Neural cell (in vitro differentiated cells): ENCODE measurements at regions not wholly inside any gene's neighbourhood (a gene's known extent, or its start where the extent isn't known, plus 50 kb on each side); places are given as distances from the start of the nearest gene placed in this dataset.

Source experiments
- H2AFZ ChIP-seq: fragments of 200-600, 300-800 bp; sonication (generic), shearing (Covaris generic); 2 replicates; pipeline ENCODE4 v1.6.0; 2014; ENCODE audit warnings: low read depth, mild to moderate bottlenecking, antibody characterized with exemption, low read length, moderate library complexity
- H3F3A ChIP-seq: fragments of 200-600 bp; shearing (Covaris generic); 2 replicates; pipeline ENCODE4 v1.6.1; 2016; ENCODE audit warnings: mild to moderate bottlenecking, moderate library complexity, mixed read lengths, antibody characterized with exemption, low read length; ENCODE audit not compliant: insufficient read depth, poor library complexity, severe bottlenecking
- H3K27ac ChIP-seq: fragments of 200-600, 300-800 bp; sonication (generic), shearing (Covaris generic); 2 replicates; pipeline ENCODE4 v1.5.1; 2014; ENCODE audit warnings: mild to moderate bottlenecking, low read length, moderate library complexity
- H3K27me3 ChIP-seq: fragments of 300-800, 200-600 bp; sonication (generic), shearing (Covaris generic); 2 replicates; pipeline ENCODE4 v1.6.0; 2014; ENCODE audit warnings: mild to moderate bottlenecking, low read depth, low read length, moderate library complexity; ENCODE audit not compliant: insufficient read depth
- H3K36me3 ChIP-seq: fragments of 300-800, 200-600 bp; sonication (generic), shearing (Covaris generic); 2 replicates; pipeline ENCODE4 v1.5.1; 2014; ENCODE audit warnings: mild to moderate bottlenecking, antibody characterized with exemption, low read length, moderate library complexity; ENCODE audit not compliant: insufficient read depth
- H3K4me2 ChIP-seq: fragments of 300-800, 200-600 bp; sonication (generic), shearing (Covaris generic); 2 replicates; pipeline ENCODE4 v1.6.0; 2014; ENCODE audit warnings: mild to moderate bottlenecking, low read length
- H3K4me3 ChIP-seq: fragments of 300-800, 200-600 bp; sonication (generic), shearing (Covaris generic); 2 replicates; pipeline ENCODE4 v1.5.1; 2014; ENCODE audit warnings: mild to moderate bottlenecking, low read length, moderate library complexity
- H3K79me2 ChIP-seq: fragments of 200-600 bp; shearing (Covaris generic); replicated peaks from 2 replicates; pipeline ENCODE4 v1.6.0; 2014; ENCODE audit warnings: mild to moderate bottlenecking, low read length, moderate library complexity; ENCODE audit not compliant: insufficient read depth
- H3K9ac ChIP-seq: fragments of 300-800, 200-600 bp; sonication (generic), shearing (Covaris generic); 2 replicates; pipeline ENCODE4 v1.6.1; 2016; ENCODE audit warnings: mild to moderate bottlenecking, low read length, mixed read lengths
- H3K9me2 ChIP-seq: fragments of 200-600 bp; shearing (Covaris generic); 2 replicates; pipeline ENCODE4 v1.6.1; 2016; ENCODE audit warnings: mild to moderate bottlenecking, low read length, mixed read lengths; ENCODE audit not compliant: insufficient read depth
- H3K9me3 ChIP-seq: fragments of 200-600, 300-800 bp; sonication (generic), shearing (Covaris generic); 2 replicates; pipeline ENCODE4 v1.6.1; 2016; ENCODE audit warnings: mild to moderate bottlenecking, mixed run types, low read length, moderate library complexity, mixed read lengths
- H4K20me1 ChIP-seq: fragments of 200-600 bp; shearing (Covaris generic); 2 replicates; pipeline ENCODE4 v1.6.1; 2016; ENCODE audit warnings: mild to moderate bottlenecking, mixed run types; ENCODE audit not compliant: insufficient read depth
- EP300 ChIP-seq: fragments of 450-650 bp; conservative IDR thresholded peaks from 2 replicates; pipeline ENCODE4 v1.6.1; 2014; ENCODE audit warnings: antibody characterized with exemption, mild to moderate bottlenecking, moderate library complexity; ENCODE audit not compliant: poor library complexity, severe bottlenecking
- MXI1 ChIP-seq: fragments of 450-650 bp; conservative IDR thresholded peaks from 2 replicates; pipeline ENCODE4 v1.6.1; 2014; ENCODE audit warnings: antibody characterized with exemption, mild to moderate bottlenecking; ENCODE audit not compliant: poor library complexity, severe bottlenecking
- POLR2AphosphoS5 ChIP-seq: IDR thresholded peaks from 2 replicates; pipeline ENCODE4 v1.6.1; 2012
- RAD21 ChIP-seq: fragments of 450-650 bp; conservative IDR thresholded peaks from 2 replicates; pipeline ENCODE4 v1.6.1; 2014; ENCODE audit warnings: antibody characterized with exemption, mild to moderate bottlenecking, moderate library complexity
- SMC3 ChIP-seq: fragments of 450-650 bp; conservative IDR thresholded peaks from 2 replicates; pipeline ENCODE4 v1.6.1; 2014; ENCODE audit warnings: antibody characterized with exemption, mild to moderate bottlenecking, moderate library complexity; ENCODE audit not compliant: poor library complexity
- TAF1 ChIP-seq: IDR thresholded peaks from 2 replicates; pipeline ENCODE4 v1.6.1; 2012; ENCODE audit warnings: low read depth
- TF ChIP-seq, protein P1 (sequence below): IDR thresholded peaks from 2 replicates; pipeline ENCODE4 v1.6.1; 2012; ENCODE audit warnings: borderline replicate concordance
- TF ChIP-seq, protein P2 (sequence below): fragments of 450-650 bp; IDR thresholded peaks from 2 replicates; pipeline ENCODE4 v1.5.1; 2014; ENCODE audit warnings: antibody characterized with exemption, mild to moderate bottlenecking, moderate library complexity; ENCODE audit not compliant: poor library complexity, severe bottlenecking

DNA sequence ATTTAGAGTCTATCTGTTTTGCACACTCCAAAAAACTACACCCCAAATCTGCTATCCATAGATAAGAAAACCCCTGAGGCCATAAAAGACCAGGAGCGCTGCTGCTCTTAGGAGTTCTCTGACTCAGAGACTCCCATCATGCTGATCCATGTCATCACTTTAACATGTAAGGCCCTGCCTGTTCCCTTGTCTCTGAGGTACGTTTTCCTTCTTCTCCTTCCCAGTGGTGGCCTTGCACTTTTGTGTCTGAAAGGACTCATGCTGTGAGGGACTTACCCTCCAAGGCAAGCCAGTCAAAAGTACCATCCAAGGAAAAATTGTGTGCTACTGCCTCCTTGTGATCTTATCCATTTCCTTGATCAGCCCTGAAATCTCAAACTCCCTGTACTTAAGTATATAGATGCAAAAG is 427.4 kb upstream of the NCAM2 start:
- Histone ChIP-seq H2AFZ (no peak overlapping the region), H4K20me1 (no peaks in the 10 kb centered on the region), H3K9me3 (no peaks in the 10 kb centered on the region), H3K79me2 (no peaks in the 10 kb centered on the region), H3K4me3 (no peak overlapping the region), H3K9me2 (no peaks in the 10 kb centered on the region), H3K9ac (no peak overlapping the region), H3K4me2 (no peak overlapping the region), H3F3A (no peaks in the 10 kb centered on the region), H3K36me3 (no peaks in the 10 kb centered on the region), H3K27me3 (no peaks in the 10 kb centered on the region), H3K27ac (no peak overlapping the region)
- TF ChIP-seq, protein P1, sequence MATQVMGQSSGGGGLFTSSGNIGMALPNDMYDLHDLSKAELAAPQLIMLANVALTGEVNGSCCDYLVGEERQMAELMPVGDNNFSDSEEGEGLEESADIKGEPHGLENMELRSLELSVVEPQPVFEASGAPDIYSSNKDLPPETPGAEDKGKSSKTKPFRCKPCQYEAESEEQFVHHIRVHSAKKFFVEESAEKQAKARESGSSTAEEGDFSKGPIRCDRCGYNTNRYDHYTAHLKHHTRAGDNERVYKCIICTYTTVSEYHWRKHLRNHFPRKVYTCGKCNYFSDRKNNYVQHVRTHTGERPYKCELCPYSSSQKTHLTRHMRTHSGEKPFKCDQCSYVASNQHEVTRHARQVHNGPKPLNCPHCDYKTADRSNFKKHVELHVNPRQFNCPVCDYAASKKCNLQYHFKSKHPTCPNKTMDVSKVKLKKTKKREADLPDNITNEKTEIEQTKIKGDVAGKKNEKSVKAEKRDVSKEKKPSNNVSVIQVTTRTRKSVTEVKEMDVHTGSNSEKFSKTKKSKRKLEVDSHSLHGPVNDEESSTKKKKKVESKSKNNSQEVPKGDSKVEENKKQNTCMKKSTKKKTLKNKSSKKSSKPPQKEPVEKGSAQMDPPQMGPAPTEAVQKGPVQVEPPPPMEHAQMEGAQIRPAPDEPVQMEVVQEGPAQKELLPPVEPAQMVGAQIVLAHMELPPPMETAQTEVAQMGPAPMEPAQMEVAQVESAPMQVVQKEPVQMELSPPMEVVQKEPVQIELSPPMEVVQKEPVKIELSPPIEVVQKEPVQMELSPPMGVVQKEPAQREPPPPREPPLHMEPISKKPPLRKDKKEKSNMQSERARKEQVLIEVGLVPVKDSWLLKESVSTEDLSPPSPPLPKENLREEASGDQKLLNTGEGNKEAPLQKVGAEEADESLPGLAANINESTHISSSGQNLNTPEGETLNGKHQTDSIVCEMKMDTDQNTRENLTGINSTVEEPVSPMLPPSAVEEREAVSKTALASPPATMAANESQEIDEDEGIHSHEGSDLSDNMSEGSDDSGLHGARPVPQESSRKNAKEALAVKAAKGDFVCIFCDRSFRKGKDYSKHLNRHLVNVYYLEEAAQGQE = no peak
- TF ChIP-seq EP300 (no peak), RAD21 (peak; percentile 22)
- TF ChIP-seq, protein P2, sequence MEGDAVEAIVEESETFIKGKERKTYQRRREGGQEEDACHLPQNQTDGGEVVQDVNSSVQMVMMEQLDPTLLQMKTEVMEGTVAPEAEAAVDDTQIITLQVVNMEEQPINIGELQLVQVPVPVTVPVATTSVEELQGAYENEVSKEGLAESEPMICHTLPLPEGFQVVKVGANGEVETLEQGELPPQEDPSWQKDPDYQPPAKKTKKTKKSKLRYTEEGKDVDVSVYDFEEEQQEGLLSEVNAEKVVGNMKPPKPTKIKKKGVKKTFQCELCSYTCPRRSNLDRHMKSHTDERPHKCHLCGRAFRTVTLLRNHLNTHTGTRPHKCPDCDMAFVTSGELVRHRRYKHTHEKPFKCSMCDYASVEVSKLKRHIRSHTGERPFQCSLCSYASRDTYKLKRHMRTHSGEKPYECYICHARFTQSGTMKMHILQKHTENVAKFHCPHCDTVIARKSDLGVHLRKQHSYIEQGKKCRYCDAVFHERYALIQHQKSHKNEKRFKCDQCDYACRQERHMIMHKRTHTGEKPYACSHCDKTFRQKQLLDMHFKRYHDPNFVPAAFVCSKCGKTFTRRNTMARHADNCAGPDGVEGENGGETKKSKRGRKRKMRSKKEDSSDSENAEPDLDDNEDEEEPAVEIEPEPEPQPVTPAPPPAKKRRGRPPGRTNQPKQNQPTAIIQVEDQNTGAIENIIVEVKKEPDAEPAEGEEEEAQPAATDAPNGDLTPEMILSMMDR = no peak

DNA sequence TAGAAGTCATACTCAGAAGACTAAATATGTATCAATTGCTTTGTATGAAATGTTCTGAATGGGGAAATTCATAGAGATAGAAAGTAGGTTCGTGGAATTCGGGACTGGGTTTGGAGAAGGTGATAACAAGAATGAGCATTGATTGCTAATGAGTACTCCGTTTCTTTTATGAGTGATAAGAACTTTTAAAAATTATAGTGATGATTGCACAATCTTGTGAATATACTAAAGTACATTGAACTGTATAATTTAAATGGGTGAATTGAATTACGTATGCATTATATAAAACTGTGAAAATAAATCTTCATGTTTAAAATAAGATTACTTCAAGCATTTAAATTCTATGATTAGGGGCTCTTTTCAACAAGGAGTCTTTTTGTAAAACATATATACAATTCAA is 425.6 kb upstream of the NCAM2 start:
- H3K79me2 ChIP-seq = no peaks in the 10 kb centered on the region
- no peaks in the 10 kb centered on the region for H3K9me2 ChIP-seq
- H3K4me2 ChIP-seq = no peak overlapping the region
- H3K9me3 ChIP-seq = no peaks in the 10 kb centered on the region
- no peak overlapping the region for H3K9ac ChIP-seq
- no peaks in the 10 kb centered on the region for H3K27me3 ChIP-seq
- no peak for TF ChIP-seq MXI1
- TF ChIP-seq, protein P1 = no peak
- no peak for TF ChIP-seq POLR2AphosphoS5
- TF ChIP-seq, protein P2 = no peak
- no peak for TF ChIP-seq TAF1
- no peak for TF ChIP-seq EP300
- no peak for TF ChIP-seq SMC3
- H3K36me3 ChIP-seq = no peaks in the 10 kb centered on the region
- H3K4me3 ChIP-seq = no peak overlapping the region
- no peak overlapping the region for H3K27ac ChIP-seq
- H2AFZ ChIP-seq = no peak overlapping the region
- no peaks in the 10 kb centered on the region for H3F3A ChIP-seq
- no peaks in the 10 kb centered on the region for H4K20me1 ChIP-seq
